GM13976 (cell line): ENCODE measurements at regions not wholly inside any gene's neighbourhood (a gene's known extent, or its start where the extent isn't known, plus 50 kb on each side); places are given as distances from the start of the nearest gene placed in this dataset.

Experiments
- DNase-seq: peaks from one replicate; pipeline ENCODE4 v3.0.0; 2012; ENCODE audit warnings: low spot score
- in situ Hi-C: fragments of 300-500 bp; cut with MboI; formaldehyde crosslinking; loops from one replicate; pipeline ENCODE4 v1.12.0; 2022; ENCODE audit warnings: low sequenced_read_pairs, mixed read lengths, inconsistent platforms; ENCODE audit not compliant: unreplicated experiment
- TF ChIP-seq, protein P1 (sequence below): IDR thresholded peaks from 2 replicates; pipeline ENCODE4 v1.5.1; 2012; ENCODE audit warnings: borderline replicate concordance, mild to moderate bottlenecking; ENCODE audit not compliant: insufficient read depth; ENCODE audit errors: extremely low read depth, missing control alignments, control extremely low read depth

- in situ Hi-C loops, result no loop called here
- TF ChIP-seq, protein P1, sequence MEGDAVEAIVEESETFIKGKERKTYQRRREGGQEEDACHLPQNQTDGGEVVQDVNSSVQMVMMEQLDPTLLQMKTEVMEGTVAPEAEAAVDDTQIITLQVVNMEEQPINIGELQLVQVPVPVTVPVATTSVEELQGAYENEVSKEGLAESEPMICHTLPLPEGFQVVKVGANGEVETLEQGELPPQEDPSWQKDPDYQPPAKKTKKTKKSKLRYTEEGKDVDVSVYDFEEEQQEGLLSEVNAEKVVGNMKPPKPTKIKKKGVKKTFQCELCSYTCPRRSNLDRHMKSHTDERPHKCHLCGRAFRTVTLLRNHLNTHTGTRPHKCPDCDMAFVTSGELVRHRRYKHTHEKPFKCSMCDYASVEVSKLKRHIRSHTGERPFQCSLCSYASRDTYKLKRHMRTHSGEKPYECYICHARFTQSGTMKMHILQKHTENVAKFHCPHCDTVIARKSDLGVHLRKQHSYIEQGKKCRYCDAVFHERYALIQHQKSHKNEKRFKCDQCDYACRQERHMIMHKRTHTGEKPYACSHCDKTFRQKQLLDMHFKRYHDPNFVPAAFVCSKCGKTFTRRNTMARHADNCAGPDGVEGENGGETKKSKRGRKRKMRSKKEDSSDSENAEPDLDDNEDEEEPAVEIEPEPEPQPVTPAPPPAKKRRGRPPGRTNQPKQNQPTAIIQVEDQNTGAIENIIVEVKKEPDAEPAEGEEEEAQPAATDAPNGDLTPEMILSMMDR, result no peak
- DNase-seq, result no peak
These were observed 80.0 kb upstream of the COL5A1 start for GRCh38 chr9:134561427-134562145.

- in situ Hi-C loops, result no loop called here
- DNase-seq, result no peak
- TF ChIP-seq, protein P1, result no peak
These were observed 79.3 kb upstream of the COL5A1 start for GRCh38 chr9:134562146-134562849.

DNA sequence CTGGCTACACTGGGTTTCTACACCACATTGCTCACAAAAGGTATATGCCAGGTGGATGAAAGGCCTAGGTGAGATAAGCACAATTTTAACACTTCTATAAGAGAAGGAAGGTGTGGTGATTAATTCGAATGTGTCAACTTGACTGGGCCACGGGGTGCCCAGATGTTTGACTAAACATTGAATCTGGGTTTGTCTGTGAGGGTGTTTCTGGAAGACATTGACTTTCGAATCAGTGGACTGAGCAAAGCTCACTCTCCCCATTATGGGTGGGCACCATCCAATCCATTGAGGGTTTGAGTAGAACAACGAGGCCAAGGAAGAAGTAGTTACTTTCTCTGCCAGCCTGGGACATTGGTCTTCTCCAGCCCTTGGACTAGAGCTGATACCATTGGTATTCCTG, 78.2 kb upstream of the COL5A1 start:
- TF ChIP-seq, protein P1, result no peak
- DNase-seq, result no peak
- in situ Hi-C loops, result no loop called here

- in situ Hi-C loops, result no loop called here
- TF ChIP-seq, protein P1, result no peak
- no peak for DNase-seq
These were observed 77.0 kb upstream of the COL5A1 start for GRCh38 chr9:134564431-134565170.

GRCh38 chr9:134565316-134565915, 76.2 kb upstream of the COL5A1 start:
- in situ Hi-C loops, result no loop called here
- no peak for DNase-seq
- TF ChIP-seq, protein P1, result no peak

GRCh38 chr9:134566196-134566847, 75.3 kb upstream of the COL5A1 start:
- in situ Hi-C loops, result no loop called here
- TF ChIP-seq, protein P1, result no peak

More at GRCh38 chr9:134566196-134566847, 75.3 kb upstream of the COL5A1 start:
- no peak for DNase-seq
